GM18520 (cell line): ENCODE measurements at regions not wholly inside any gene's neighbourhood (a gene's known extent, or its start where the extent isn't known, plus 50 kb on each side); places are given as distances from the start of the nearest gene placed in this dataset.
"Not testable (repeated sequence)": the region's sequence is repeated elsewhere in the genome, so short reads cannot be mapped to it uniquely, and the experiment has no call there.

ENCODE experiments used
- ATAC-seq: cut with Tn5 transposase; IDR thresholded peaks from one replicate; pipeline ENCODE4 v1.9.1; 2021; ENCODE audit not compliant: unreplicated experiment

DNA sequence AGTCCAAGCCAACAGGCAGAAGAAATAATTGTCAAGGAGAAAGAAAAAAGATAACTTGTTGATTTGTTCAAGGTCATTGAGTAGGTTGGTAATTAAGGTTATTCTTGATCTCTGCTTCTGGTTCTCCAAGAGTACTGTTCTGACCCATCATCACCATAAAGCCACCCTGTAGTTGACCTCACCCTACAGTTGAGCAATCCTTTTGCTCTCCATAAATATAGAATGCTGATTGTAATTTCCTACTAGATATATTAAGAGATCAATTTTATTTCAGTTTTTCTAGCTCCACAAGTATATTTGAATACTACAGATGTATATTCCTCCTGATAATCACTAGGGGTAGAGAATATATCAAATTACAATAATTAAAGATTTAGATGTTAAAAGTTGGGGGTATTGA lies 350.5 kb upstream of the PDE3A start:
- ATAC-seq, result no peak

- no peak for ATAC-seq
Observed at GRCh38 chr12:20018406-20018805, 349.9 kb upstream of the PDE3A start.

DNA sequence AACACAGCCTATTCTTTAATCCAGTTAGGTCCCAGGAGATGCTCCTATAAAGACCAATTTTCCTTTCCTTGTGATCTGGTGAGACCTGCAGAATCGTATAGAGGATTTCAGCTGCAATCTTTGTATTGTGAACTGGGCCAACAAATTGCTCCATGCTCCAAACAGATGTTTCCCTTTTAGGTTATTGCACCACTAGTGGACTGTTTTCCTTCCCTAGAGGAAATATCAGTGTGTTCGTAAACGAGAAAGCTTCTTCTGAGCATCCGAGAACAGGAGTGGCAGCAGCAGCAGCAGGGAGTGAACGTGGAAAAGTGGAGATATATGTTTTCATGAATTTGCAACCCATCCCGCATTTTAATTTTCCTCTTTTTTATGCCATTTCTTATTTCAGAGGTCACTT lies 344.1 kb upstream of the PDE3A start:
- ATAC-seq, result no peak

DNA sequence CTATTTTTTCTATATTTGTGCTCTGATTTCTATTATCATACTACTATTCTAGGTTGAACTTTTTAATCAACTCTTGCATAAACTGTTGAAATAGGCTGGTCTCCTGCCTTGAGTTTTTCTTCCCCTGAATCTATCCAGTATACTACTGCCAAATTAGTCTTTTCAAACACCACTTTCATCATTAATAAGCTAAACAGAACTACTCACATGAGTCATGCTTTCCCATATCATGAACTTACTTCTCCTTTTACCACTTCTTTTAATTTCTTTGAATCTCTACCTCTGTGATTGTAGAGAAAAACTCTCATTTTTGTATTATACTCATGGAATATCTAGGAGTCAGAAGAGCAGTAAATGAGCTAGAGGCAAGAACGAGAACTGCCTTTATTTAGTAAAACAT lies 340.3 kb upstream of the PDE3A start:
- ATAC-seq, result no peak

DNA sequence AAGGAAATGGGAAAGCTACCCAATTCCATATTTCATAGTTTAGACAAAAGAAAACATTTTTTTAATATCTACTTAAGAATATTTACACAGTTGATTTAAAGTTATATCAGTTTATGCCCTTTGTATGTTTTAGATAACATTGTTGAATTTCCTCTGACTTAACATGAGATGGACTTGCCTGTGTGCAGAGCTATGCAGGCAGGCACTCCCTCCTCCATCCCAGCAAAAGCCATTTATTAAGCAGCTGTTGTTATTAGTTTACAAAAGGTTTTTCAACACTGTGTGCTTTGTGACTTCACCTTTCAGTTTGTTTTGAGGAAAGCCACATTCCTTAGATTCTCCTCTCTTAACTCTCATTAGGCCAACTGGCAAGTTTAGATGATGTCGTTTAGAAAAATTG lies 337.5 kb upstream of the PDE3A start:
- ATAC-seq, result no peak

- ATAC-seq, result no peak
Observed at GRCh38 chr12:20039562-20039961, 328.8 kb upstream of the PDE3A start.

GRCh38 chr12:20040184-20040583 lies 328.2 kb upstream of the PDE3A start:
- ATAC-seq, result no peak

DNA sequence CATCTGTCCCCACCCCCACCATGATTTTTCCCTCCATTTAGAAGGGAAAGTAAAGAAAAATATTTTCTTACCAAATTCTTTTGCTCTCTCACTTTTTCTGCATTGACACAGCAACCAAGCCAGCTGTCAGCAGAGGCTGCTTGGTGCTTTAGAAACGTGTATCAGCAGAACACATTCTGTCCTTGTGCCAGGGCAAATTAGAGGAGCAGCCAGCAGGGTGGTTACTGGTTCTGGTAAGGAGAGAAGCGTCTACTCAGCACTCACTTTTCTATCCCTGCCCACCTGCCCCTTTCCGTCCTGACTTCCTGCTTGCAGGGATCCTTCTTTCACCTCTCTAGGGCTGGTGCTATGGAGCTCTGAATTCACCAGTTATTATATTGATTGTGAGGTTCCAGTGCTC lies 327.5 kb upstream of the PDE3A start:
- ATAC-seq, result no peak

- no peak for ATAC-seq
Observed at GRCh38 chr12:20044351-20044750, 324.0 kb upstream of the PDE3A start.

DNA sequence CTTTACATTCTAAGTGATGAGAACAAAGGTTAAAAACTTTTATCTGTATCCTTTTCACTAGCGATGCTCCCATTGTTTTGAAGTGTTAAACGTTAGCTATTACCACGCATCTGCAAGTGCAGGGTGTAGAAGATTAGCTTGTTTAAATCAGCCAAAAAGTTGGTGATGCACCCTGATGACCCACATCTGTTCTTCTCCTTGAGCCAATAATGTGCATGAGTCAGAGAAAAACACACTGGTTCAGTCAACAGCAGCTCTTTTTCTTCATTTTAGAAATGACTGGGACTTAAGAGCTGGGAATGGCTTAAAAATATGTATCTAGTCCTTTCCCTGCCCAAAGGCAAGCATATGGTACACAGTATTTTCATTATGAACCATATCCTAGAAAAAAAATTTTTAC lies 323.5 kb upstream of the PDE3A start:
- ATAC-seq, result no peak

- ATAC-seq, result no peak
Observed at GRCh38 chr12:20047901-20048300, 320.4 kb upstream of the PDE3A start.

- no peak for ATAC-seq
Observed at GRCh38 chr12:20050221-20050620, 318.1 kb upstream of the PDE3A start.

GRCh38 chr12:20053782-20054181 lies 314.6 kb upstream of the PDE3A start:
- no peak for ATAC-seq

GRCh38 chr12:20055856-20056255 lies 312.5 kb upstream of the PDE3A start:
- no peak for ATAC-seq

- no peak for ATAC-seq
Observed at GRCh38 chr12:20057398-20057797, 310.9 kb upstream of the PDE3A start.

DNA sequence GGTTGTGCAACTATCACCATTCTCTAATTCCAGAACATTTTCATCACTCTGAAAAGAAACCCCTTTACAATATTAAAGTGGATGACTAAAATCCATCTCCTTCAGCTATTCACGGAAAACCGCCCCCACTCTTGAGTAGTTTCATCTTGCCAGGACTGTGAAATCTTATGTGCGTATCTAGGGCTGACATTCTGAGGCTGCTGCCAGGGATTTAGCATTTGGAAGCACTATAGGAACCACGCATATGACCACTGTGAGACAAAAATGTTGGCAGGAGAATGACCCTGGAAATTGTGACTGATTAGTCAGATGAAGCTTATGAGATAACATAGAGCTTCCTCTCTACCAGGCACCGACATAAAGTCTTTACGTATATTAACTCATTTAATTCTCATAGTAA lies 305.2 kb upstream of the PDE3A start:
- no peak for ATAC-seq

DNA sequence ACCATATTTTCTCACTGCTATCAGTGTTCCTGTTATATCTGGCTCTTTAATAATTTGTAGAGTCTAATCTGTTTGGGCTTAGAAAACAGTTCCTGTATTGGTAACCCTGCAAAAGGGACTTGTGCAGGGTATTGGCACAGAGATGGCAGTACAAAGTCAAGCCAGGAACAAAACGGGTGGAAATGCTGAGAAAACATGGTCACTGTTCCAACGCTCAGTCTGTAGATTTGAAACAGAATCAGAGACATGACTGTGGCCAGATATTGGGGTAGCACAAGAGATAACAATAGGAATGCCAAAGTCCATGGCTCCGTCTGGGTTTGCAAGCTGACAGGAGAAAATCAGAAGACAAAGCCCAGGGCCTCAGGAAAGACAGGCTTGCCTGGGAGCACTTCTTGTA lies 290.7 kb upstream of the PDE3A start:
- ATAC-seq, result no peak

DNA sequence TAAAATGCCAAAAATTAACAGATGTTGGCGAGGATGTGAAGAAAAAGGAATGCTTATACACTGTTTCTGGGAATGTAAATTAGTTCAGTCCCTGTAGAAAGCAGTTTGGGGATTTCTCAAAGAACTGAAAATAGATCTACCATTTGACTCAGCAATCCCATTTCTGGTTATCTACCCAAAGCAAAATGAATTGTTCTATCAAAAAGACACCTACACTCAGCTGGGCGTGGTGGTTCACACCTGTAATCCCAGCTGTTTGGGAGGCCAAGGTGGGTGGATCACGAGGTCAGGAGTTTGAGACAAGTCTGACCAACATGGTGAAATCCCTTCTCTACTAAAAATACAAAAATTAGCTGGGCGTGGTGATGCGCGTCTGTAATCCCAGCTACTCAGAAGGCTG lies 279.3 kb upstream of the PDE3A start:
- ATAC-seq, result no peak

GRCh38 chr12:20093190-20093810 lies 275.0 kb upstream of the PDE3A start:
- not testable (repeated sequence) for ATAC-seq

DNA sequence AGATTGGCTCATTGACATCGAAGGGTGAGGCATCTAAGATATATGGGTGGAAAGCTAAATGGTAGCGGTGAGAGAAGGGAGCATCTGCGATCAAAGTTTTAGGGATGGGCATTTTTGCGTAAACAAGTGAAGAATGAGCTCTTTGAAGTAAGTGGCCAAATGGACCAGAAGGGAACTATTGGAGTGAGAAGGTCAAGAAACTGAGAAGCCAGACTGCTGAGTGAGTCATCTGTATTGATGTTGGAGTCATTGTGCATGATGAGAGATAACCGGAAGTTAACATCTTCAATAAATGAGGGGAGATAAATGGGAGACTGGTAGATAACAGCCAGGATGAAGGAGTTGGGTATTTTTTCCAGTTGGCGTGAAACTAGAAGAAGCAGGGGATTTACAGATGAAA lies 271.9 kb upstream of the PDE3A start:
- no peak for ATAC-seq

GRCh38 chr12:20097626-20098025 lies 270.7 kb upstream of the PDE3A start:
- ATAC-seq, result no peak

- no peak for ATAC-seq
Observed at GRCh38 chr12:20099395-20100183, 268.7 kb upstream of the PDE3A start.

DNA sequence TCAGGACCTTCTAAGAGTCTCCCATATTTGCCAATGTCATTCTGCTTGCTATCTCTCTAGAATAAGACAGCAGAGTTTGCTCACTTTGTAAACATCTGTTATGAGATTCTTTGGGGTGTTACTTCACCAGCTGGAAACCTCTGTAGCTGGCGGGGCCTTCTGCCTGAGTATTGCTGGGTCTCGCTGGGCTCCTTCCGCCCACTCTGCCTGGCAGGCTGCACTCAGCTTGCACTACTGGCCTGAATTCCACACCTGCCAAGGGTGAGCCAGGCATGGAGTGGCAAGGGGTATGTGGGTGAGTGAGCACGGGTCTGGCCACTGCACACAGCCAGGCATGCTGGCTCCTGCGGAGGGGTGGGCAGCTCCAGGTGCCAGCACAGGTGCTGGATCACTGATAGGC lies 267.3 kb upstream of the PDE3A start:
- ATAC-seq, result no peak
